H1 (cell line): ENCODE measurements at regions not wholly inside any gene's neighbourhood (a gene's known extent, or its start where the extent isn't known, plus 50 kb on each side); places are given as distances from the start of the nearest gene placed in this dataset.

ENCODE experiments used
- CBX5 ChIP-seq: fragments of 300-800, 300-1000 bp; sonication (generic); IDR thresholded peaks from 2 replicates; pipeline ENCODE4 v1.7.1; 2016; ENCODE audit warnings: antibody characterized with exemption, low read length, low read depth
- CBX8 ChIP-seq: fragments of 300-800, 300-1000 bp; sonication (generic); IDR thresholded peaks from 2 replicates; pipeline ENCODE4 v1.7.1; 2016; ENCODE audit warnings: low read depth, low read length, borderline replicate concordance
- JUND ChIP-seq: IDR thresholded peaks from 2 replicates; pipeline ENCODE4 v1.6.1; 2011; ENCODE audit warnings: mild to moderate bottlenecking, improper control_type of control experiment, low read length
- POLR2AphosphoS5 ChIP-seq: IDR thresholded peaks from 2 replicates; pipeline ENCODE4 v1.6.1; 2011; ENCODE audit warnings: low read depth, low read length
- RFX5 ChIP-seq: IDR thresholded peaks from 2 replicates; pipeline ENCODE4 v1.6.1; 2011; ENCODE audit warnings: low read depth, low read length, improper control_type of control experiment, borderline replicate concordance
- SRF ChIP-seq: IDR thresholded peaks from 2 replicates; pipeline ENCODE4 v1.6.1; 2011; ENCODE audit warnings: mild to moderate bottlenecking, low read depth, low read length, moderate library complexity
- TAF1 ChIP-seq: IDR thresholded peaks from 2 replicates; pipeline ENCODE4 v1.6.1; 2011; ENCODE audit warnings: mild to moderate bottlenecking, low read depth, low read length
- TF ChIP-seq, protein P1 (sequence below): fragments of 300-600 bp; sonication (generic); IDR thresholded peaks from 2 replicates; pipeline ENCODE4 v1.7.1; 2012; ENCODE audit warnings: low read length, moderate library complexity, mild to moderate bottlenecking, inconsistent platforms; ENCODE audit not compliant: insufficient replicate concordance

DNA sequence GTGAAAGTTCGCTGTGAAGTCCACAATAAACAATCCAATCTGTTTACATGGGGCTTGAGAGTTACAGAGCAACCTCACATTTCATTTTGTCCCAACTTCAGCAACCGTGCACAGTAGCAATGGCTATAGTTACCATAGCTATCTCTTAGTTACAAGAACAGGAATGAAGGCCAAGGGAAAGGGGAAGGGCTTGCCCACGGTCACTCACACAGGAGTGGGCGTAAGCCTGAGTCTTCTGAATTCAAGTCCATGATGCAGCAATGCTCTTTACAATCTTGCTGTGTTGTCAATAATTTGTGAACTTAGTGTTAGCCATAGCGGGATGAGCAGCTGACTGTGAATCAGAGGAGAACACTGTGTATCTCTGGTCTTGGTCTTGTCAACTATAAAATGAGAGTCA, 102.9 kb downstream of the ADAMTS15 start (continued):
- TF ChIP-seq TAF1 (no peak), RFX5 (no peak), JUND (no peak), CBX5 (no peak), CBX8 (no peak), SRF (no peak), POLR2AphosphoS5 (no peak)
- TF ChIP-seq, protein P1, sequence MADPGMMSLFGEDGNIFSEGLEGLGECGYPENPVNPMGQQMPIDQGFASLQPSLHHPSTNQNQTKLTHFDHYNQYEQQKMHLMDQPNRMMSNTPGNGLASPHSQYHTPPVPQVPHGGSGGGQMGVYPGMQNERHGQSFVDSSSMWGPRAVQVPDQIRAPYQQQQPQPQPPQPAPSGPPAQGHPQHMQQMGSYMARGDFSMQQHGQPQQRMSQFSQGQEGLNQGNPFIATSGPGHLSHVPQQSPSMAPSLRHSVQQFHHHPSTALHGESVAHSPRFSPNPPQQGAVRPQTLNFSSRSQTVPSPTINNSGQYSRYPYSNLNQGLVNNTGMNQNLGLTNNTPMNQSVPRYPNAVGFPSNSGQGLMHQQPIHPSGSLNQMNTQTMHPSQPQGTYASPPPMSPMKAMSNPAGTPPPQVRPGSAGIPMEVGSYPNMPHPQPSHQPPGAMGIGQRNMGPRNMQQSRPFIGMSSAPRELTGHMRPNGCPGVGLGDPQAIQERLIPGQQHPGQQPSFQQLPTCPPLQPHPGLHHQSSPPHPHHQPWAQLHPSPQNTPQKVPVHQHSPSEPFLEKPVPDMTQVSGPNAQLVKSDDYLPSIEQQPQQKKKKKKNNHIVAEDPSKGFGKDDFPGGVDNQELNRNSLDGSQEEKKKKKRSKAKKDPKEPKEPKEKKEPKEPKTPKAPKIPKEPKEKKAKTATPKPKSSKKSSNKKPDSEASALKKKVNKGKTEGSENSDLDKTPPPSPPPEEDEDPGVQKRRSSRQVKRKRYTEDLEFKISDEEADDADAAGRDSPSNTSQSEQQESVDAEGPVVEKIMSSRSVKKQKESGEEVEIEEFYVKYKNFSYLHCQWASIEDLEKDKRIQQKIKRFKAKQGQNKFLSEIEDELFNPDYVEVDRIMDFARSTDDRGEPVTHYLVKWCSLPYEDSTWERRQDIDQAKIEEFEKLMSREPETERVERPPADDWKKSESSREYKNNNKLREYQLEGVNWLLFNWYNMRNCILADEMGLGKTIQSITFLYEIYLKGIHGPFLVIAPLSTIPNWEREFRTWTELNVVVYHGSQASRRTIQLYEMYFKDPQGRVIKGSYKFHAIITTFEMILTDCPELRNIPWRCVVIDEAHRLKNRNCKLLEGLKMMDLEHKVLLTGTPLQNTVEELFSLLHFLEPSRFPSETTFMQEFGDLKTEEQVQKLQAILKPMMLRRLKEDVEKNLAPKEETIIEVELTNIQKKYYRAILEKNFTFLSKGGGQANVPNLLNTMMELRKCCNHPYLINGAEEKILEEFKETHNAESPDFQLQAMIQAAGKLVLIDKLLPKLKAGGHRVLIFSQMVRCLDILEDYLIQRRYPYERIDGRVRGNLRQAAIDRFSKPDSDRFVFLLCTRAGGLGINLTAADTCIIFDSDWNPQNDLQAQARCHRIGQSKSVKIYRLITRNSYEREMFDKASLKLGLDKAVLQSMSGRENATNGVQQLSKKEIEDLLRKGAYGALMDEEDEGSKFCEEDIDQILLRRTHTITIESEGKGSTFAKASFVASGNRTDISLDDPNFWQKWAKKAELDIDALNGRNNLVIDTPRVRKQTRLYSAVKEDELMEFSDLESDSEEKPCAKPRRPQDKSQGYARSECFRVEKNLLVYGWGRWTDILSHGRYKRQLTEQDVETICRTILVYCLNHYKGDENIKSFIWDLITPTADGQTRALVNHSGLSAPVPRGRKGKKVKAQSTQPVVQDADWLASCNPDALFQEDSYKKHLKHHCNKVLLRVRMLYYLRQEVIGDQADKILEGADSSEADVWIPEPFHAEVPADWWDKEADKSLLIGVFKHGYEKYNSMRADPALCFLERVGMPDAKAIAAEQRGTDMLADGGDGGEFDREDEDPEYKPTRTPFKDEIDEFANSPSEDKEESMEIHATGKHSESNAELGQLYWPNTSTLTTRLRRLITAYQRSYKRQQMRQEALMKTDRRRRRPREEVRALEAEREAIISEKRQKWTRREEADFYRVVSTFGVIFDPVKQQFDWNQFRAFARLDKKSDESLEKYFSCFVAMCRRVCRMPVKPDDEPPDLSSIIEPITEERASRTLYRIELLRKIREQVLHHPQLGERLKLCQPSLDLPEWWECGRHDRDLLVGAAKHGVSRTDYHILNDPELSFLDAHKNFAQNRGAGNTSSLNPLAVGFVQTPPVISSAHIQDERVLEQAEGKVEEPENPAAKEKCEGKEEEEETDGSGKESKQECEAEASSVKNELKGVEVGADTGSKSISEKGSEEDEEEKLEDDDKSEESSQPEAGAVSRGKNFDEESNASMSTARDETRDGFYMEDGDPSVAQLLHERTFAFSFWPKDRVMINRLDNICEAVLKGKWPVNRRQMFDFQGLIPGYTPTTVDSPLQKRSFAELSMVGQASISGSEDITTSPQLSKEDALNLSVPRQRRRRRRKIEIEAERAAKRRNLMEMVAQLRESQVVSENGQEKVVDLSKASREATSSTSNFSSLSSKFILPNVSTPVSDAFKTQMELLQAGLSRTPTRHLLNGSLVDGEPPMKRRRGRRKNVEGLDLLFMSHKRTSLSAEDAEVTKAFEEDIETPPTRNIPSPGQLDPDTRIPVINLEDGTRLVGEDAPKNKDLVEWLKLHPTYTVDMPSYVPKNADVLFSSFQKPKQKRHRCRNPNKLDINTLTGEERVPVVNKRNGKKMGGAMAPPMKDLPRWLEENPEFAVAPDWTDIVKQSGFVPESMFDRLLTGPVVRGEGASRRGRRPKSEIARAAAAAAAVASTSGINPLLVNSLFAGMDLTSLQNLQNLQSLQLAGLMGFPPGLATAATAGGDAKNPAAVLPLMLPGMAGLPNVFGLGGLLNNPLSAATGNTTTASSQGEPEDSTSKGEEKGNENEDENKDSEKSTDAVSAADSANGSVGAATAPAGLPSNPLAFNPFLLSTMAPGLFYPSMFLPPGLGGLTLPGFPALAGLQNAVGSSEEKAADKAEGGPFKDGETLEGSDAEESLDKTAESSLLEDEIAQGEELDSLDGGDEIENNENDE = no peak
